Right hindlimb (tissue), 1 donor: ENCODE measurements at regions not wholly inside any gene's neighbourhood (a gene's known extent, or its start where the extent isn't known, plus 50 kb on each side); places are given as distances from the start of the nearest gene placed in this dataset.

Source experiments
- DNase-seq: peaks from one replicate; pipeline ENCODE4 v3.0.0-alpha.2; 2018

DNA sequence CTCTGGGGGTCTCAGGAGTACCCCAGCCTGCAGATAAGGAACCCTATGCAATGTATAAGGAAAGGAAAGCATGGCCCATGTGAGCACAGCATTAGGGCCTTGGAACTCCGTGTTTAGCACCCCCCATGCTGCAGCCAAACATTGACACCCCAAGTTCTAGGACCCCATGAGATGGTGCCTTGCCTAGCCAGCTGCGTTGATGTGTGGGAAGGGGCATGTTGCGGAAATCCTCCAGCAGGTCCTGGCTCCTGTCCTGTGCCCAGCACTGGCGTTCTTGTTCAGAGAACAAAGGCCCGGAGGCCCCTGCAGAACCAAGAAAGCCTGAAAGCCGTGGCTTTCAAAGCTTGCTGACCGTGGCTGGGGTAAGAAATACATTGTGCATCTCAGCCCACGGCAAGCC, 99.4 kb upstream of the DIO3 start:
- no peak for DNase-seq

DNA sequence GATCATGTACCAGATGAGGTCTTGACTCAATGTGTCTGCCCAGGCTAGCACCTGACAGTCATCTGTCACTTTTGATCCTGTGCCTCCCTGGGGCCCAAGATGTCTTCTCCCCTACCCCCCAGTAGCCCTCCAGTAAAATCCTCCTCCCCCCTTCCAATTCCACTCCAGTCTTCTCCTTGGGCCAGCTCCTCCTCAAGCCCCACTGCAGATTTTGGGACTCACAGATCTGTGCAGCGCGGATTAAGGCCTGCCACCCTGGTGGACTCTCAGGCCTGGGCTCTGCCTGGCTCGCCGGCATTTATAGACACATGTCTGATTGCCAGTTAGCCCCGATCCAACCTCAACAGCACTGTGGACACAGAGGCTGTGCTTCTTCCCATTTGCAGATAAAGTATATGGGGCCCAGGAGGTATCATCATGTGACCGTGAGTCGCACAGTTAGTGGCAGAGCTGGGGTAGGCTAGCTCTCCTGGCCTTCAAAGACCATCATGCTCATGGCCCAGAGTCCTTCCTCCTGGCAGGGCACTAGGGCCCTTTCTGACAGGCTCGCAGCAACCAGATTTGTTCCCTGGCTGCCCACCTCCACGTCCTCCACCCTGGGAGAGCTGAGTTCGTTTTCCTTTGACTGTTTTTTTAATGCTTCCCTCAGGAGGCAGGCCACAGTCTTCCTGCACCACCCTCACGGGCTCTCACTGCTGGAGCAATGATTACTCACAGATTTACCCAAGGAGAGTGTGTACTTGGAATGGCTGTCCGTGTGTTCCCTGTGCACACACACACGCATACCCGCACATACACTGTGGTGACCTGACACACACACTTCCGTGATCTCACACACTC, 98.3 kb upstream of the DIO3 start:
- no peak for DNase-seq

DNA sequence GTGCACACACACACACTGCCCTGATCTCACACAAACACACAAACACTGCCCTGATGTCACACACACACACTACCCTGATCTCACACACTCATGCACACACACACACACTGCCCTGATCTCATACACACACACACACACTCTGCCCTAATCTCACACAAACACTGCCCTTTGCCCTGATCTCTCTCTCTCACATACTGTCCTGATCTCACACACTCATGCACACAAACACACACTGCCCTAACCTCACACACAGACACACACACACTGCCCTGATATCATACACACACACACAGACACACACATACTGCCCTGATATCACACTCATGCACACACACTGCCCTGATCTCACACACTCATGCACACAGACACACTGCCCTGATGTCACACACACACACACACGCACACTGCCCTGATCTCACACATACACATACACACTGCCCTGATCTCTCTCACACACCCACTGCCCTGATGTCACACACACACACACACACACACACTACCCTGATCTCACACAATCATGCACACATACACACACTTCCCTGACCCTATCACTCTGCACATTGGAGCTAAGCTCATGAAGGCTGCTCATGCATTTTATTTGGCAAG, 97.6 kb upstream of the DIO3 start:
- no peak for DNase-seq

DNA sequence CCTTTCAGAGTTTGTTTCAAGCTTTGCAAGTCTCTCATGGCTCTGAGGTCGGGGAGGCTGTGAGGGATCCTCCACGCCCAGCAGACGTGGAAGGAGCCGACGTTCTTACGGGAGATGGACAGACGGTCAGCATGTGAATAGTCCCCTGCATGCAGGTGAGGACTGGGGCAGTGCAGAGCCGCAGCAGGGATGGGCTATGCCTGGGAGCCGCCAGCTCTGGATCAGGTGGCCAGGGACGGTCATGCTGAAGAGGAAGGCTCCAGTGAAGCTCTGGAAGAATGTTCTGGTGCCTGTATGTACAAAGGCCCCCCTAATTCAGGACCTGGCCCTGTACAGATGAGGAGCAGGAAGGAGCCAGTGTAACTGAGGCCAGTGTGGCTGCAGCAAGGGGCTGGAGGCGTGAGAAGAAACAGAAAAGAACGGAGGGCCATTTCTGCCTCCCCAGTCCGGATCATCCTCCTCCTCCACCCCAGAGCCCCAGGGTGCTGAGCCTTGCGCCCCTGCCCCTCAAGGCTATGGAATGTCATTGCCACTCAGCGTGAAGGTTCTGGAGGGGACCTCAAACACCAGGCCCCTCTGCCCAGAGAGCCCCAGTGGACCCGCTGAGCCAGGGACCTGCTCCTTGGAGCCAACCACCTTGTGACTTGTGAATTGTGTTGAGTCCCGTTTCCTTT, 96.8 kb upstream of the DIO3 start:
- no peak for DNase-seq

DNA sequence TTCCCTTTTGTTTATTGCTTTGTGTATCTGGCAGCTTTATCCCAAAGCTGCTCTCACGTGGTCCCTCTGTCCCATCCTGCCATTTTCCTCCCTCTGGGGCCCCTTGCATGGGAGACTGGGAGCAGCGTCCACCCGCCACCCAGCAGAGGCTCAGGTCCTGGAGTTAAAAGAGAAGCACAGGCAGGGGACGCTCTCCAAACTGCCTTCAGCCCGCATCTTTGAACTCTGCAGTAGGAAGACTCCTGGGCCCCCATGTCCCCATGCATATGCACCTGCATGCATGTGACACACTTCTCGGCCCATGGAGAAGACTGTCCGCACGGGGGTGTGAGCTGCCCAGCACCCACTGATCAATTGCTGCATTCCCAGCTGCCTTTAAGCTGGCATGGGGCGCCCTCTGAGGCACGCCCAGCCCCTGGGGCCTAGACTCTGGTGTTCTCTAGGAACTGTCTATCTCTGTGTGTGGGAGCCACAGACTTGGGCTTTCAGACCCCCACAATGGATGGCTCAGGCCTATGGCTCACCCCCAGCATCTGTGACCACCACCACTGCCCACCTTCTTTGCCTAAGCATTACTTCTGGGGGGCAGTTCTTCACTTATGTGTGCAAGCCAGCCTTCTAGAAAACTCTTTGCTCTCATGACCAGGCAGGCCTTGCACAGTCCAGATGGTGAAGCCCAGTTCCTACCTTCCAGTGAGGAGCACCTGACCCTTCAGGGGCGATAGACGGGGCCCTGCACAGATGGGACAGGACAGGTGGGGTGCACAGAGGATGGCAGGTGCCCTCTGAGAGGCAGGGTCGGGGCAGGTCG, 96.1 kb upstream of the DIO3 start:
- no peak for DNase-seq

DNA sequence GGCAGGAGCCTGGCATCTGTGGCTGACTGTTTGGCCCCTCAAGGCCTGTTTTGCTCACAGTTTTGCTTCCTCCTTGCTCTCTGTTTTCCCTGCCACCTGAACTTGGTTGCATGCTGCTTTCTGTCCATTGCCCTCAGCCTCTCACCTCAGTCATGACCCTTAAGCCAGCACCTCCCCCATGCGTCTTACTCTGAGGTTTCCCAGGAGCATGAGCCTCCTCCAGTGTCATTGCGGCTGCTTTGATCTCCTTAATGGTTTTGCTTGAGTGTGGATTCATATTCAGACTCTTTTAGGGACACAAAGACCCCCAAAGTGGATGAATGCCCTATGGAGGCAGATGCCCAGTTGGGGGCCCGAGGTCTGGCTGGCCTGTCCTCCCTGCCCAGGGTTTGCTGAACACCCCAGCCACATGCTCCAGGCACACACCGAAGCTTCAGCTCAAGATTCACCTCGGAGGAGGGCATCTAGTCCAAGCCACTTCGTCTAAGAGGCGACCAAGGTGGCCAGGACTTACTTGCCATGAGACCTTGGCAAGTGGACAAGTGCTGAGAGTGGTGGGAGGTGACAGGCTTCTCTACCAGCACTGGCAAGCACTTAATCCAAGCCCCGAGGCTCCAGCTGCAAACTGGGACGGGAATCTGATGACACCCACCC, 95.4 kb upstream of the DIO3 start:
- no peak for DNase-seq

DNA sequence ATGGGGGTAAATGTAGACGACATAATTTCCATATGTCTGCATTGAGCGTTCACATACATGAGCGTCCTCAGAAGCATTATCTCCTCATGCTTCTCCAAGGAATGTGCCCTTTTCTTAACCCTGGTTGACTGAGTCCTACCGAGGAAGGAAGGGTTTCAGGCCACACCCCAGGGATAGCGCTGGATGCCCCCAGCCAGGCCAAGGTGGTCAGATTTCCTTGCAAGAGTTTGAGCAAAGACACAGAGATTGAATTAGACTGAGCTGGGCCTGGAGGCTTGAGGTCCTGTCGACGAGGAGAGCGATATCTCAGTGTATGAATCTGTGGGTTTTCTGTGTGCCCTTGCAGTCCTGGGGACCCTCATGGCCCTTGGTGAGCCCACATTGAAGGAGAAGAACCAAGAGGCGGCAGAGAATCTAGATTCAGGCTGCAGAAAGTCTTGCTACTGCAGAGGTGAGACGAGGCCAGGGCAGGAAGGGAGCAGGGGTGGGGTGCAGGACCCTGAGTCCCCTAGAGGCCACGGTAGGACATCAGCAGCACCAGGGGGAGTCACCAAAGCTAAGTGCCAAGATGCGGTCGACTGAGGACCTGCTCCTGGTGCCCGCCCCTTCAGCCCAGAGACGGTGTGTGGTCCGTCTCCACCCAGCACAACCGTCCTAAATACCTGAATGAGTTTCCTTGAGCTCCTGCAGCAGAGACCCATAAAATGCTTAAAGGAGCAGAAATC, 94.7 kb upstream of the DIO3 start:
- DNase-seq = no peak

DNA sequence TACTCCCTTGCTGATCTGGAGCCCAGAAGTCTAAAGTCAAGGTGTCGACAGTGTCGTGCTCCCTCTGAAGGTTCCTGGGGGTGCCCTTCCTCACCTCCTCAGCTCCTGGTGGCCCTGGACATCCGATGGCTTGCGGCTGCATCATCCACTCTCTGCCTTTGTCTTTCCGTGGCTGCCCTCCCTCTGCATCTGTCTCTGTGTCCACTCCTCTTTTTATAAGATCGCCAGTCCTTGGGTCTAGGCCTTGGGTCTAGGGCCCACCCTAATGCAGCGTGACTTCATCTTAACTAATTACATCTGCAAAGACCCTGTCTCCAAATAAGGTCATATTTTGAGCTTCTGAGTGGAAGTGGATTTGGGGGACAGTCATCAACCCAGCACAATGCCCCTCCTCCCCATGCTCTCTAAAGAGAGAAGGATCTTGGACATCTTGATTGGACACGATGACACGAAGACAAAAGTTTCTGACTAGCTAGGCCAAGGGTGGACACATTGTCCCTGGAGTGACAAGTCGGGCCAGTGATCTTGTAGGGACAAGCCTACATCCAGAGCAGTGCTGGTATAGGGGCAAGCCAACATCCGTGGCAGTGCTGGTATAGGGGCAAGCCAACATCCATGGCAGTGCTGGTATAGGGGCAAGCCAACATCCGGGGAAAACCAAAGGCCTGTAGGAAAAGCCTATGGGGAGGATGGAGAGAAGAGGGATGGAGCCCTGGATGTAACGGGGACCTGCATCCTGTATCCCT, 93.9 kb upstream of the DIO3 start:
- no peak for DNase-seq

DNA sequence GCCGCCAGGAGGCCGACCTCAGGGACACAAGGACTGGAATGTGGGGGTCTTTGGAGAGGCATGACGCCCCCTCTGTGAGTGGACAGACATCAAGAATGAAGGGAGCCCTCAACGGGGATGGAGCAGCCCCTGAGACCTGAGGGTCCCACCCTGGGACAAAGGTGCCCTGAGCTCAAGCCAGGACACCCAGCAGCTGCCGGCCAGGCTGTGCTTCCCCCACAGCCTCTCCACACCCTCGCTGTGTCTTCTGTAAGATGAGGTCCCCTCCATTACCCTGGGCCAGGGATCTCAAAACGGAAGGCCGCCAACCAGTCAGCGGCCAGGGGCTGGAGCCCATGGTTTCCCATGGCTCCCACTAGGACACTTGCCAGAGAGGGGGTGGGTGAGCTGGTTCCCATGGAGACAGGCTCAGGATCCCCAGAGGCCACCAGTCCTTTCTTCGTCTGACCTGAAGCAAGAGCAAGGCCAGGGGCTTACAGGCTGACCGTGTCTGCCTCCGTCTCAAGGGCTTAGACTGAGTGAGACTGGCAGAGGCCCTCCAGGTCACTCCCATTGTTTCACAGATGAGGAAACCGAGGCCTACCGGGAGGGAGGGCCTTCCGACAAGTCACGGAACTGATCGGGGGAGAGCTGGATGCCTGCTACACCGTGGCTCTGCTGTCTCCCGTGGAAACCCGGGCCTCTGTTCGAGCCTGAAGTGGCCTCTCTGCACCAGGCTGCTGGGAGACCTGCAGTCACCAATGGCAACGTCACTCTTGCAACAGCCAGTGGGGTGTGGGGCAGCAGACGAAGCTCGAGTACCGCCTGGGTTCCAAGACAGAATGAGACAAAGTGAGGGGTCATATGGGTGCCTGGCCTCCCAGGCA, 91.7 kb upstream of the DIO3 start:
- peak; percentile 9 for DNase-seq

DNA sequence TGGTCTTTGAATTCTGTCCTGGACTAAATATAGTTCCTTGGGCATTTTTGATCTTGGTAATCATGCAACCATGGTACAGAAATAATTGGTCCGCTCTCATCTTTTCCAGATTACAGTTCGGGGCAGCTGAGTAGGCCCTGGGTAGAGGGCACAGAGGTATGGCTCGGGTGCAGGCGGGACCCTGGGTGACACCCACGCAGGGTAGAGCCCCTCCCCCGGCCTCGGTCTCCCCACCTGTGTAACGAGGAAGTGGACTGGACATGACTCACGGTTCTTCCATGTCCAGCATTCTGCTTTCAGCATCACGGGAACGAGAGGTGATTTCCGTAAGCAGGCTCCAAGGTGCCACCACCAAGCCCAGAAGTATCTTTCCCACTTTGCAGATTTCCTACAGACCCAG, 91.0 kb upstream of the DIO3 start:
- DNase-seq = no peak

DNA sequence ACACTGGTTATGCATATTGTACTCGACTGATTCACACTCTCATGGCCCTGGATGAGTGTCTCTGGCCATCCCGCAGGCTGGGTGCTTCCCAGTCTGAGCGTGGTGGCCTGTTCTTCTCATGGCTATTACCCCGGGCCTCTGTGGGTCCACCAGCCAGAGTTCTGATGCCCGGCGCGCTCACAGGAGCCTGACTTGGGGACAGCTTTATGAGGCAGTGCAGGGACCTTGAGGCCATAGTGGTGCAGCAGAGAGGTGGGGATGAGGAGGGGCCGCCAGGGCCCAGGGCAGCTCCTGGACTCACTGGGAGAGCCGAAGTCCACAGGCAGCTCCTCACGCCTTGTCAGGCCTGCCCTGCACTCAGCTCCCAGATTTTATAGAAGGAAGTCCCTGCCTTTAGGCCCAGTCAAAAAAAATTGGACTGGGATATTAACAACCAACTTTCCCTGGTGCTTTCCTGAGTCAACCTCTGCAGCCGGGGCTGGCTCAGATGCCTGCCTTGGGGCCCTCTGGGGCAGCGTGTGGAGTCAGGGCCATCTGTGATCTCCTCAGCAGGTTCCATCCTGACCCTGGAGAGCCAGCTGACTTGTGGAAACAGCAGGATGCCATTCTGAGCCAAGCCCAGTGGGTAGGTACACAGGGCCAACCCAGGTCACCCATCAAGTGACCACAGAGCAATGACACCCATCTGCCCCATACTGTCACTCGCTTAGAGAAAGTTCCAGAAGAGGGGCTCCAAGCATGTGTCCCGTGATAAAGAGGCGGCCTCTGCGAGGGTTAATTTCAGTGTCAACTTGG, 89.4 kb upstream of the DIO3 start:
- DNase-seq = no peak

DNA sequence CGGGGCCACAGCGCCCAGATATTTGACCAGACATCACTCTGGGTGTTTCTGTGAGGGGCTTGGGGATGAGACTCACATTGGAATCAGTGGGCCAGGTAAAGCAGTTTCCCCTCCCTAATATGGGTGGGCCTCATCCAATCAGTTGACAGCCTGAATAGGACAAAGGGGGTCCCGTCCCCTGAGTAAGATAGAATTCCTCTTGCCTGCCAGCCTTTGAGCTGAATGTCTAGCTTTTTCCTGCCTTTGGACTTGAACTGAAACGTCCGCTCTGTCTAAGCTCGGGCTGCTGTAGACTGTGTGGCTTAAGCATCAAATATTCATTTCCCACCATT, 88.8 kb upstream of the DIO3 start:
- DNase-seq = peak; percentile 7

DNA sequence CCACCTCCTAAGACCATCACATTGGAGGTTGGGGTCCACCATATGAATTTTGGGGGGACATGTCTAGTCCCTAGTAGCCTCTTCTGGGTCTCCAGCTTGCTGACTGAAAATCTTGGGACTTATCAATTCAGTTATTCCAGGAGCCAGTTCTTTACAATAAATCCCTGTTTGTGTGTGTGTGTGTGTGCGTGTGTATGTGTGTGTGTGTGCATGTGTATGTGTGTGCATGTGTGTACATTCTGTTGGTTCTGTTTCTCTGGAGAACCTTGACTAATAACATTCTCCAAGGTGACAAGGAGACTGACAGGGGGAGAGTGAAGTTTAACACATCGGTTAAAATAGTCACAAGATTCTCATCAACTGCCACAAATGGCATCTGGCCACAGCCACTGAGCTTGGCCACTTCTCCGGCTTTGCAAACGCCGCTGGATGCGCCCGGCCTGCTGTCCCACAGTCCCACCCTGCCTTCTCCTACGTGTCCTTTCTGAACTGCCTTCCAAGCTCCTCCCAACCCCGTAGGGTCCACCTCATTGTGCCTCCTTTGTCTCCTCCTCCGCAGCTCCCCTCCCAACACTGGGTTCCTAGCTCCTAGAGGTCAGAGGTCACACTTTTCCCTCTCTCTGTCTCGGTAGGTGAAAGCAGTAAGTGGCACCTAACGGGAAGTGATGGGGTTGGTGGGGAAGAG, 88.1 kb upstream of the DIO3 start:
- DNase-seq = peak; percentile 12

DNA sequence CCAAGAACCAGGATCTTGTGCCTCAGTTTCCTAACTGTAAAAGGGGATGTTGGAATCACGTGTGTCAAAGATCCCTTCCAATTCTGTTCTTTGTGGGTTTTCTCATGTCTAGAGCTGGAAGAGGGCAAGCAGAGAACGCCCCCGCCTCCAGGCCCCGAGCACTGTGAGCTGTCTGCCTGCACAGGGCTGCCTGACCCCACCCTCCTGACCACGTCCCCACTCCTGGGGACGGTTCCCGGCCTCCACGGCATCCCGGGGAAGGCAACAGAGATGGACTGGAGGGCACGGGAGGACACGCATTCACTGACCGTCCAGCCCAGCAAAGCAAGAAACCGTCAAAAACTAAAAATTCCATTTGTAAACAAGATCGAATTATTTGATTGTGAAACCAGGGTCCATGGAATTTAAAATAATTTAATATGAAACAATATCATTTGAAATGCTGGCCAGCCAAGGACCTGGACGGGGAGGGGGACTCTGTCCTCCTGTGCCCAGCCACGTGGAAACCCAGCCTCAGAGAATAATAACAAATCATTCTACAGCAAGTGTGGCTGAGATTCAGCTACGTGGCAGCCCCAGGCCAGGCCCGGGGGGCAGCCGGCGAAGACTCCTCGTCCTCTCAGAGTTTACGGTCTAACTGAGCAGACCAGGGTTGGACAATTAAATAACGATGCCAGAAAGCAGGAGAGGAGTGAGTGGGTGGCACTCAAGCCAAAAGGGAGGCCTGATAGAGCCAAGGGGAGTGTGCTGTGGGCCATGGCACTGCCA, 87.3 kb upstream of the DIO3 start:
- peak; percentile 12 for DNase-seq

DNA sequence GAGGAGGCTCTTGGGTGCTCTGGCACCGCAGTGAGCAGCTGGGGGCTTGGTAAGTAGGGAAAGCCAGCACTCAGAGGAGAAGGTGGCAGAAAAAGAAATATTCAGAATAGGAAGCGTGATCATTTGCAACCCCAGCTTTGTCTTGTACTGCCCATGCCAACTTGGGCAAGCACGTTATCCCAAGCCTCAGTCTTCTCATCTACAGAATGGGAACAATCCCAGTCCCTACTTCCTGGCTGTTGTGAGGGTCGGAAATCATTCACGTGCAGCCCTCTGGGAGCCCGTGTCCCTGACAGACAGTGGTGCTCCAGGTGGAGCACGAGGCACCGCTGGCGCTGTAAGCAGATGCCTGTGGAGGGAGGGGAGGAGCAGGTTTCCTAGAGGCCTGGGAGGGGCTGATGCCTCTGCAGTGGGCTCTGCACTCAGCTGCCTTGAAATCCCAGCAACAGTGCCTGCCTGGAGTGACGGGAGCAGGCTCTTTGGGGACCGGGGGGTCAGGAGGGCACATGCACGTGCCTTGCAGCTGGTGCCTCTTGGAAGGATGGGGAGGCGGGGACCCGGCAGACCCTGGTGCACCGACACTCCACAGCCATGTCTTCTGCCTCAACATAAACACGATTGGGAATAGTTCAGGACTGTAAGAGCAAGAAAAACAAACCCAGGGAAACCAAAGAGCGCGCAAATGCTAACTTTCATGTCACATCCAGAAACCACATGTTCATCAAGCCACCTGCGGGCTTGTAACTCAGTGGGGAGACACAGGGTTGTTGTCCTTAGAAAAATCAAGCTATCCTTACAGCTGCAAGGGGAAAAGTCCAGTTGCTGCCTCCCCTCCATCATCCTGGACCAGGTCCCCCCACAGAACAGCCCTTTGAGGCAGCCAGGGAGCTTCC, 86.5 kb upstream of the DIO3 start:
- DNase-seq = peak; percentile 22

DNA sequence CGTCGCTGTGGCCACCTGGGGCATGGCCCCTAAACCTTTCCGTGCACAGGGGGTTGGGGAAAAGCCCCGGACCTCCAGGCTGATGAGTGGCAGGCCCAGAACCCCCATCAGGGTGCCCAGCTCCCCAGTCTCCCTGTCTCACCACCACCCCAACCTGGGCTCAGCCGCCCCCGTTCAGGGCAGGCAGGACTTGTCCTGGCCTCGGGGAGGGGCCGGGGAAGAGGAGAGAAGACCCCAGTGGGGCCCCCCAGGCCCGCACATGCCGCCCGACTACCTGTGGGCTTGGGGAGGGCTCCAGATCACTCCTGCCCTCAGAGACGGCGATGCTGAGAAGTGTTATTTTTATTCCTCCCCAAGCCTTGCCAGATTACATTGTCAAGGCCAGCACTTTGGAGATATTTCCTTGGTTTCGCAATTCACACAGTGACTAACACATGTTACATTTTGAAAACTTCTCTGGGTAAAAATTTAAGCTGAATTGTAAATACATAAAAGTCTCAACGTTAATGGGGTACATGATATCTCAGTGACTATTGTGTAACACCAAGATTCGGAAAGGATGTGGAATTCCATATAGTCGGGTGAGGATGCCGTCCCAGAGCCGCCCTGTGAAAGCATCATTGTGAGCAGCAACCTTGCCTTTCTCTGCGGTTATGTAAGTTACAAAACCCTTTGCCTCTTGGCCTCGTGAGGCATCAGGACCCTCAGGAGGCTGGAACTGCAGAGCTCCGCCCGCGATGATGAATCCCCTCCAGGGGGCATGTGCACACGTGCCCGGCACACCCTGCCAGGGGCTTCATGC, 85.6 kb upstream of the DIO3 start:
- no peak for DNase-seq
